ENCODE measurements at regions not wholly inside any gene's neighbourhood (a gene's known extent, or its start where the extent isn't known, plus 50 kb on each side); places are given as distances from the start of the nearest gene placed in this dataset.

GRCh38 chr11:38176686-38177322 lies 1578.8 kb upstream of the RAG2 start:
- TF ChIP-seq ZC3H4 (CRISPR knock-in tag; IDR thresholded peaks at IDR 0.05; ENCODE audit: borderline replicate concordance) (no peak), ZNF788 (CRISPR knock-in tag; IDR thresholded peaks at IDR 0.05; ENCODE audit: borderline replicate concordance) (no peak), KAT8 (CRISPR knock-in tag; IDR thresholded peaks at IDR 0.05) (no peak), HCFC1 (IDR thresholded peaks at IDR 0.05; ENCODE audit: low read depth, low read length) (no peak), RBM22 (optimal IDR thresholded peaks at IDR 0.05; ENCODE audit: low read length) (no peak), USF2 (IDR thresholded peaks at IDR 0.05; ENCODE audit: low read depth, low read length) (no peak), USF2 (CRISPR knock-in tag; IDR thresholded peaks at IDR 0.05; ENCODE audit: borderline replicate concordance) (no peak), ESRRA (CRISPR knock-in tag; IDR thresholded peaks at IDR 0.05; ENCODE audit: low read depth) (no peak), ZNF563 (CRISPR knock-in tag; IDR thresholded peaks at IDR 0.05) (no peak), NPAS2 (CRISPR knock-in tag; IDR thresholded peaks at IDR 0.05; ENCODE audit: borderline replicate concordance) (no peak)

Data from HepG2 (cell line).